Kidney (tissue), 13 donors: ENCODE measurements at regions not wholly inside any gene's neighbourhood (a gene's known extent, or its start where the extent isn't known, plus 50 kb on each side); places are given as distances from the start of the nearest gene placed in this dataset.

Source experiments
- DNase-seq, 5 donors: peaks; one replicate each; pipeline ENCODE4 v3.0.0-alpha.2; 2013 to 2020
- FAIRE-seq: peaks from 2 replicates; lab custom pipeline; 2012; peaks lifted over from hg19 to GRCh38; lab: Jason Lieb, UNC
- H3K27ac ChIP-seq, 2 donors: one replicate each; pipeline ENCODE4 v1.7.0; 2013; ENCODE audit warnings: low read depth in 2 of 2, low read length in 2 of 2, inconsistent platforms in 1 of 2
- H3K27me3 ChIP-seq: one replicate; pipeline ENCODE4 v1.7.1; 2013; ENCODE audit warnings: low read length, inconsistent platforms; ENCODE audit not compliant: control insufficient read depth, insufficient read depth
- H3K36me3 ChIP-seq, 3 donors: one replicate each; pipeline versions ENCODE4 v1.7.0 to v1.7.1; 2013; ENCODE audit warnings: low read length in 3 of 3, control low read depth in 1 of 3, inconsistent platforms in 1 of 3; ENCODE audit not compliant: insufficient read depth in 3 of 3, control insufficient read depth in 2 of 3
- H3K4me1 ChIP-seq, 3 donors: one replicate each; pipeline versions ENCODE4 v1.7.0 to v1.7.1; 2013; ENCODE audit warnings: low read length in 3 of 3, inconsistent platforms in 1 of 3, low read depth in 1 of 3; ENCODE audit not compliant: control insufficient read depth in 2 of 3, insufficient read depth in 2 of 3
- H3K4me3 ChIP-seq, 3 donors: one replicate each; pipeline versions ENCODE4 v1.7.0 to v1.8.1; 2013; ENCODE audit warnings: low read length in 3 of 3, control low read depth in 1 of 3, inconsistent platforms in 1 of 3
- H3K9ac ChIP-seq, 3 donors: one replicate each; pipeline versions ENCODE4 v1.7.0 to v1.7.1; 2013; ENCODE audit warnings: low read length in 3 of 3, control low read depth in 1 of 3, inconsistent platforms in 1 of 3
- H3K9me3 ChIP-seq, 3 donors: one replicate each; pipeline versions ENCODE4 v1.7.0 to v1.7.1; 2013; ENCODE audit warnings: low read length in 3 of 3, control low read depth in 1 of 3, inconsistent platforms in 1 of 3; ENCODE audit not compliant: control insufficient read depth in 2 of 3, insufficient read depth in 1 of 3
- CTCF ChIP-seq: IDR thresholded peaks from 3 replicates; pipeline ENCODE4 v1.5.1; 2012; ENCODE audit warnings: mild to moderate bottlenecking, moderate library complexity, borderline replicate concordance; ENCODE audit not compliant: insufficient read depth; ENCODE audit errors: extremely low read depth
- intact Hi-C: fragments of 100-400 bp; cut with DNase I; formaldehyde crosslinking; loops from one replicate; pipeline ENCODE4 v1.11.1; 2022
- donor health status: control.
- donor health status: control.
- donor health status: control.
- donor health status: control.
- donor health status: control.
- donor health status: DM: yes; HTN: yes; CAD: no.
- donor health status: Normal renal cell carcinoma (clear cell type).

GRCh38 chr15:96225642-96226259, 104.7 kb upstream of the NR2F2 start:
- H3K27me3 ChIP-seq: no peaks in the 10 kb centered on the region
- no peaks in the 10 kb centered on the region for H3K36me3 ChIP-seq
- H3K27ac ChIP-seq: no peak overlapping the region
- intact Hi-C loops: no loop called here
- DNase-seq (no peak), FAIRE-seq (no peak)
- no peaks in the 10 kb centered on the region for H3K4me1 ChIP-seq
- no peaks in the 10 kb centered on the region for H3K9me3 ChIP-seq
- no peak overlapping the region for H3K4me3 ChIP-seq
- H3K9ac ChIP-seq: no peak overlapping the region
- TF ChIP-seq CTCF: no peak

GRCh38 chr15:96230526-96231181, 99.8 kb upstream of the NR2F2 start:
- intact Hi-C loops: no loop called here
- no peak for FAIRE-seq
- H3K36me3 ChIP-seq: no peaks in the 10 kb centered on the region

DNA sequence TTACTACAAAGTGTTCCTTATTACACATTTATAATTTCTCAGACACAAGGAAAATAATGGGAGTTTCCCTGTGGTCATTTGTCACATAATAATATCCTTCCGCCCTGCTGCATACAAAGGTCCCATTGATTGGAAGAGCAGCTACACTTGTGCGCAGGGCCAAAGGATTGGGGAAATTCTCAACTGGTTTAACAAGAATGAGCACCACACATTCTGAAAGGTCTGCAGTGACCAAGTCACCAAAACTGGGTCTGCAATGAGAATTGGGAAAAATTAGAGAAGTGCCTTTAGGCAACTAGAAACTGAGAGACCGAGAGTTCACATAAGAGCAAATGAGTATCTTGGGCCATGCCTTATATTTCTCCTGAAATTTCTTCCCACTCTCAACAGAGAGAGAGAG, 98.2 kb upstream of the NR2F2 start:
- Histone ChIP-seq H3K9ac (no peak overlapping the region), H3K27me3 (no peaks in the 10 kb centered on the region), H3K9me3 (no peaks in the 10 kb centered on the region), H3K27ac (no peak overlapping the region), H3K4me3 (no peak overlapping the region), H3K4me1 (no peaks in the 10 kb centered on the region), H3K36me3 (no peaks in the 10 kb centered on the region)
- DNase-seq: no peak
- intact Hi-C loops: no loop called here
- TF ChIP-seq CTCF: no peak
- FAIRE-seq: no peak

More at GRCh38 chr15:96230526-96231181, 99.8 kb upstream of the NR2F2 start:
- no peak for DNase-seq
- no peaks in the 10 kb centered on the region for H3K4me1 ChIP-seq
- H3K9me3 ChIP-seq: no peaks in the 10 kb centered on the region
- H3K27me3 ChIP-seq: no peaks in the 10 kb centered on the region
- no peak overlapping the region for H3K4me3 ChIP-seq
- H3K27ac ChIP-seq: no peak overlapping the region
- no peak overlapping the region for H3K9ac ChIP-seq
- no peak for TF ChIP-seq CTCF
